Activated T-helper 1 cell treated with anti-CD3 and anti-CD28 coated beads, Interleukin-2, amount 50 U/mL, for 16 hours (primary cell): ENCODE measurements at regions not wholly inside any gene's neighbourhood (a gene's known extent, or its start where the extent isn't known, plus 50 kb on each side); places are given as distances from the start of the nearest gene placed in this dataset.
"Not testable (repeated sequence)": the region's sequence is repeated elsewhere in the genome, so short reads cannot be mapped to it uniquely, and the experiment has no call there.

Experiments used
- DNase-seq, 2 donors: peaks; one replicate each; pipeline ENCODE4 v3.0.0-alpha.2; 2020; ENCODE audit warnings: low read depth in 1 of 2, low spot score in 1 of 2

GRCh38 chr7:67878808-67879207 is 882.2 kb downstream of the TYW1 start:
- no peak for DNase-seq

- DNase-seq = no peak
Measured at GRCh38 chr7:67882843-67883242, 886.2 kb downstream of the TYW1 start.

- no peak for DNase-seq
Measured at GRCh38 chr7:67890316-67890715, 893.7 kb downstream of the TYW1 start.

- DNase-seq = no peak
Measured at GRCh38 chr7:67894746-67895145, 898.1 kb downstream of the TYW1 start.

- DNase-seq = no peak
Measured at GRCh38 chr7:67896721-67897120, 900.1 kb downstream of the TYW1 start.

- DNase-seq = no peak
Measured at GRCh38 chr7:67900456-67900855, 903.8 kb downstream of the TYW1 start.

GRCh38 chr7:67901808-67902480 is 905.3 kb downstream of the TYW1 start:
- no peak for DNase-seq

GRCh38 chr7:67907792-67908191 is 911.2 kb downstream of the TYW1 start:
- DNase-seq = no peak

GRCh38 chr7:67912437-67912836 is 915.8 kb downstream of the TYW1 start:
- no peak for DNase-seq

GRCh38 chr7:67913604-67914003 is 917.0 kb downstream of the TYW1 start:
- DNase-seq = no peak

- DNase-seq = not testable (repeated sequence)
Measured at GRCh38 chr7:67916111-67916510, 919.5 kb downstream of the TYW1 start.

GRCh38 chr7:67916571-67917436 is 920.2 kb downstream of the TYW1 start:
- DNase-seq = no peak

GRCh38 chr7:67917437-67917755 is 920.8 kb downstream of the TYW1 start:
- no peak for DNase-seq

GRCh38 chr7:67918158-67918557 is 921.5 kb downstream of the TYW1 start:
- no peak for DNase-seq

GRCh38 chr7:67923286-67923685 is 926.7 kb downstream of the TYW1 start:
- no peak for DNase-seq

GRCh38 chr7:67928141-67928540 is 931.5 kb downstream of the TYW1 start:
- DNase-seq = no peak

GRCh38 chr7:67936447-67936846 is 939.8 kb downstream of the TYW1 start:
- DNase-seq = not testable (repeated sequence)

- no peak for DNase-seq
Measured at GRCh38 chr7:67940400-67940799, 943.8 kb downstream of the TYW1 start.

GRCh38 chr7:67947191-67947590 is 950.6 kb downstream of the TYW1 start:
- DNase-seq = no peak

- DNase-seq = no peak
Measured at GRCh38 chr7:67947646-67948045, 951.0 kb downstream of the TYW1 start.

GRCh38 chr7:67950321-67951083 is 953.9 kb downstream of the TYW1 start:
- no peak for DNase-seq

- no peak for DNase-seq
Measured at GRCh38 chr7:67955061-67955460, 958.4 kb downstream of the TYW1 start.
